NCI-H524 treated with DMSO at 0.1 percent for 48 hours (cell line): ENCODE measurements at regions not wholly inside any gene's neighbourhood (a gene's known extent, or its start where the extent isn't known, plus 50 kb on each side); places are given as distances from the start of the nearest gene placed in this dataset.
"Not testable (repeated sequence)": the region's sequence is repeated elsewhere in the genome, so short reads cannot be mapped to it uniquely, and the experiment has no call there.

Experiments used
- DNase-seq: peaks from one replicate; lab custom pipeline; 2025; lab: John Stamatoyannopoulos, UW

DNA sequence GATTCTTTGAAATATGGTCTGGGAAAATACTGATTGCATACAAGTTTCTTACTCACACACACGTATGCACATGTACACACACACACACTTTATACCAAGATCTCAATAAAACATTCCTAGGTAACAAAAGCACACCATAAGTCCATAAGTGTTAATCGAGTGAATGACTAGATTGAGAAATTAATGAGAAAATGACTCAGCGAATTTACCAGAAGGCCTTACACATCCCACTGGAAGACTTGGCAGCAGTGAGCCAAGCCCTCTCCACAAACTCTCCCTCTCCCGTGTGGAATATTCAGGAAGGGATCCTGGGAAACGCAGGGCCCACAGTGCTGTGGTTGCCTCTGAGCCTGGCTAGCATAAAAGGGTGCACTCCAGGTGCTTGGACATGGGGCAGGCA is 227.2 kb downstream of the LY86 start:
- no peak for DNase-seq

DNA sequence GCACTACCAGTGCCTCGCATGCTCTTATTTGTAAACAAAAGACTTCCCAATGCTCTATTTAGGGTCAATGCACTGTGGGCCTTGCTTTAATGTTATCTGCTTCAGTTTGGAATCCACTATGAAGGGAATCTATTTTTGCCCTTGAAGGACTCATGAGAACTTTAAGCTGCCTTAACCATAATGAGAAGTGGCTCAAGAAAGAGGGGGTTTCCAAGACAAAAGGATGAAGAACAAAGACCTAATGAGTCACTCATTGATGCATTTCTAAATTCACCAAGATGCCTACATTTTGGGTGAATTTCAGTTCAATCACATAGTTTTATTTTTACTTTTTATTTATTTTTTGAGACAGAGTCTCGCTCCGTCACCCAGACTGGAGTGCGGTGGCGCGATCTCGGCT is 228.2 kb downstream of the LY86 start:
- DNase-seq, result no peak

DNA sequence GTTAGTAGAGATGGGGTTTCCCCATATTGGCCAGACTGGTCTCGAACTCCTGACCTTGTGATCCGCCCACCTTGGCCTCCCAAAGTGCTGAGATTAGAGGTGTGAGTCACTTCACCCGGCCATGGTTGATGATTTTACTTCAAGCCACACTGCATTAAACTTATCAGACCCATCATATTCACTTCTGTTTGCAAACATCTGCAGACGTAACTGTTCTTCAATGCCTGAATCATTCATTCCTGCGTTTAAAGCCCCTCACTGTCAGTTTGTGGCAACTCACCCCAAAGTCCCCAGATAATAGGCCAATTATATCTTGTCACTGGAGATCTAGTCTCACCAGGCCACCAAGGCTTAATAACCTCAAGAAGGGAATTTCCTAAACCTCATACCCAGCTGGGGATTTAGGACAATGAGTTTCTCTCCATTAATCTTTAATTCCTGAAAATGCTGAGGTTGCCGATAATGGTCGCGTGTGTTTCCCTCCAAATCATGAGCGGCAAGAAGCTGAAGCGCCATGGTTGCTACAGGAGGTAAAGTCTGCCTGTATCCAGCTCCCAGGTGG is 229.6 kb downstream of the LY86 start:
- DNase-seq, result no peak

GRCh38 chr6:6820641-6821238 is 232.2 kb downstream of the LY86 start:
- DNase-seq, result no peak

DNA sequence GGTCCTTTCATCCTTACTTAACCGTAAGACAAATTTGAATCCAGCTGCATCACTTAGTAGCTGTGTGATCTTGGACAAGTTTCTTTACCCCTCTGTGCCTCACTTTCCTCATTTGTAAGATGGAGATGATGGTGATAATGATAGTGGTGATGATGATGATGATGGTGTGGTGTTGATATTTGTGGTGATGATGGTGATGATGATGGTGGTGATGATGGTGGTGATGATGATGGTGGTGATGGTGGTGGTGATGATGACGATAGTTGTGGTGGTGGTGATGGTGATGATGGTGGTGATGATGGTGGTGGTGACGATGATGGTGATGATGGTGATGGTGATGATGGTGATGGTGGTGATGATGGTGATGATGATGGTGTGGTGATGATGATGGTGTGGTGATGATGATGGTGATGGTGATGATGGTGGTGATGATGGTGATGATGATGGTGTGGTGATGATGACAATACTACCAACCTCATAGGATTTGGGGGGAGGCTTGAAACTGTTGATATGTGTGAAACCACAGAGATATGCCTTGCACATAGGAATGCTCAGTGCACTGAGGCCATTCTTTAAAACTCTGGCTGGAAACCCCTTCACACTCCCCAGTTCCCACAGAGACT is 233.2 kb downstream of the LY86 start:
- no peak for DNase-seq

GRCh38 chr6:6823030-6823429 is 234.5 kb downstream of the LY86 start:
- DNase-seq, result no peak

GRCh38 chr6:6823568-6824224 is 235.2 kb downstream of the LY86 start:
- DNase-seq, result no peak

- no peak for DNase-seq
Observed at GRCh38 chr6:6824381-6824780, 235.9 kb downstream of the LY86 start.

- no peak for DNase-seq
Observed at GRCh38 chr6:6825193-6825784, 236.8 kb downstream of the LY86 start.

DNA sequence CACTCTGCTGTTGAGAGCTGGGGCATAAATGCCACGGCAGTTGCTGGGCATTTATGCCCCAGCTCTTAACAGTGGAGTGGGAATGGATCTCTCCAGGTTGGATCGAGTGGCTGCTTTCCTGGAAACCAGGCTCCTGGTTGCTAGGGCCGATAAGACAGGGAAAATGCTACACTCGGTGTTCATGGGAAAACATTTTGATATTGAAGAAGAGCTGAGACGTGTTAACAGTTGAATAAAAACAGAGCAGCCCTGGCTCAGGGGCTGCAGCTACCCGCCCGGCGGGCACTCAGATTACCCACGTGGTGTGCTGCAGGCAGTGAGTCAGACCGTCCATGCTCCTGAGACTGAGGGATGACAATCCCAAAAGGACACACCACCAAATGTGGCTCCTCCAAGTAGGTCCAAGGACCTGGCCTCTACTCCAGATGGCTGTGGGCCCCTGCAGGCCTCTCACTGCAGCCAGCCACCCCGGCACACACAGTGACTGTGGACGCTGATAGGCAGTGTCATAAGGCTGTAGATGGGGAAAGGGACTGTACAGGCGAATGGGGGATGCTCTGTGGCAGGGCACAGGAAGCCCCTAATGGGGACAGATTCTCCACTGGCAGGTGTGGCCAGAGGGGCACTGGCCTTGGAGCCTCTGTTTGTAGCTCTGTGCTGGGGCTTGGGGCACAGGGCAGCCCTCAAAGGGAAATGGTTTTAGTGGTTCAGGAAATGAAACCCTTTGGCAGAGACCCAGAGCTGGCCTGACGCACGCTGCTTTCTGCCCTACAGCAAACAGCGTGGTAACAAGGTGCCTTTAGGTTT is 237.8 kb downstream of the LY86 start:
- no peak for DNase-seq

GRCh38 chr6:6826961-6827360 is 238.4 kb downstream of the LY86 start:
- DNase-seq, result no peak

DNA sequence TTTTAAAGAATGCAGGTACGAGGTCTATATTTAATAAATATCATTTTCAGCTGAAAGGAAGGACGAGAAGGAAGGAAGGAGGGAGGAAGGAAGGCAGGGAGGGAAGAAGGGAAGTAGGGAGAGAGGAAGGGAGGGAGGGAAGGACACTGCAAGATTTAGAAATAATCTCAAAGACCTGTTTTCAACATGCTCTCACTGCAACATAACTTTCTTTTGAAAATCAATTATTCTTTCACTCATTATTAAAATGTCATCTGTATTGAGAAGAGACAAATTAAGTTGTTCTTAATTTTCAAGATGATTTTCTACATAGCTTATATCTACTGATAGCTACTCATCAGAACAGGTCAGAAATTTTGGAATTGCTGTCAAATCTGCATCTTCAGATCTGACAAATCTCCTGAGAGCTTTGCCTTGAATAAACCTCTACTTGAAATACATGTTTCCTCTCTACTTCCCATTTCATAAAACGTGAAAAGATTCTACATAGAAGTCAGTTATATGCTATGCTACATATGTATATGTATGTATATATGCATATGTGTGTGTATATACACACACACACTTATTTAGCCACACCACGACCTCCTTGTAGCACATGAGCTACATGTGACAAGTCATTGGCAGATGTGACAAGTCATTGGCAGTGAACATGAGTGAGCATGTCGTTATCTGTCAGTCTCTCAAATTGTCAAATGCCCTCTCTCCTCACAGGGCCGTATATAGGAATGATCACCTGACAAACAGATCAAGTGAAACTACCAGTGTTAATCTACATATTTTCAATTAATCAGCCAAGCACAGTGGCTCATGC is 241.6 kb downstream of the LY86 start:
- no peak for DNase-seq

DNA sequence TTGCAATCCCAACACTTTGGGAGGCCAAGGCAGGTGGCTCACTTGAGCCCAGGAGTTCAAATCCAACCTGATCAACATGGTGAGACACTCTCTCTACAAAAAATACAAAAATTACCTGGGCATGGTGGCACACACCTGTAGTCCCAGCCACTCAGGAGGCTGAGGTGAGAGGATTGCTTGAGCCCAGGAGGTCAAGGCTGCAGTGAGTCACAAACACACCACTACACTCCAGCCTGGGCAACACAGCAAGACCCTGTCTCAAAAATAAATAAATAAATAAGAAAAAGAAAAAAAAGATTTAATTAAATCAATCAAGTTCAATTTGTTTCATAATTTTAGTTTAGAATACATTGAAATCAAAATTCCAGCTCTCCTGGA is 242.2 kb downstream of the LY86 start:
- DNase-seq, result not testable (repeated sequence)

DNA sequence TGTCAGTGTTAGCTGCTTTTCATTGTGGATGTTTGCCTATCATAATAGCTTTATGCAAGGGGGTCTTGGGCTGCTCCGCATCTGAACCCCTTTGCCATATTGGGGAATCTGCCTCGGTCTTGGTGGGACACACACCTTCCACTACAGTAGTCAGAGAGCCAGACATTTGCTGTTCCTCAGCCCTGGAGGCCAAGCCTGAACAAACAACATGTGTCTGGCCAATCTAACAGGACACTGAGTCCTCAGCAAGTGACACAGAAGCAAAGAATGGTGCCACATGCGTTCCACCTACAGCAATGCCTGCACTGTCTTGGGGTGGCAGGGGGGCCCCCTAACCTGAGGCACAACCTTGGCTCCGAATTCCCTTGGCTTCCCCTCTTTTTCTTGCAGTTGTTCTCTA is 243.9 kb downstream of the LY86 start:
- no peak for DNase-seq

GRCh38 chr6:6834356-6835222 is 246.1 kb downstream of the LY86 start:
- peak; percentile 50 for DNase-seq

DNA sequence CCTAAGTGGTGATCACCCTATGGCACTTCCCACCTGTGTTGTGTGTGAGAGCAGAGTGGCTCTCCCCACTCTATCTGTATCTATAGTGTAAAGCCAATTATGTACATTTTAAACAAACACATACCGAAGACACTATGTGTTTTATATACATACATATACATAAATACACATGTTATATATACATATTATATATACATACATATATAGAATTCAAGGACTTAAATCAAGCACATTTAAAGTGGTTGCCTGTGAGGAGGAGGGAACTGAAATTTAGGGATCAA is 246.6 kb downstream of the LY86 start:
- no peak for DNase-seq

GRCh38 chr6:6836609-6837406 is 248.3 kb downstream of the LY86 start:
- no peak for DNase-seq

DNA sequence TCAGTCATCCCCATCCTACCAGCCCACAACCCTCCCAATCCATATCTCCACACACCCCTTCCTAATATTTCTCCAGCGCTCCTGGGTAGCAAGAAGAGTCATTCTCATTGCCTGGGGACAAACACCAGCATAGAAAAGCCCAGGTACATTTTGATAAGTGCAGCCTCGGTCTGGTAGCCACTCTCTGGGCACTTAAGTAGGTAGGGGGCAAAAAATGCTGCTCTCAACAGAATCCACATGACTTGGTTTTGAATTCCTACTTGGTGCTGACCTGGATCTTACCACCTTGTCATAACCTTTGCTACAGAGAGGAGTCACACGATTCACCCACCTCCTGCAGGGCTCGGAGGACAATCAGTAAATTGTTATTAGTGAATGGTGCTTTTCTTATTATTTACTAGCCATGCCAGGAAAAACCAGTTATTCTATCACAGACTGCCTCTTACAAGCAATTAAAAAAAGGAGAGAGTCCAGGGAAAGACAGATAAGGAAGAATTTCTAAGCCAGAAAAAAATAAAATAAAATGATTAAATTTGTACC is 249.1 kb downstream of the LY86 start:
- DNase-seq, result no peak

DNA sequence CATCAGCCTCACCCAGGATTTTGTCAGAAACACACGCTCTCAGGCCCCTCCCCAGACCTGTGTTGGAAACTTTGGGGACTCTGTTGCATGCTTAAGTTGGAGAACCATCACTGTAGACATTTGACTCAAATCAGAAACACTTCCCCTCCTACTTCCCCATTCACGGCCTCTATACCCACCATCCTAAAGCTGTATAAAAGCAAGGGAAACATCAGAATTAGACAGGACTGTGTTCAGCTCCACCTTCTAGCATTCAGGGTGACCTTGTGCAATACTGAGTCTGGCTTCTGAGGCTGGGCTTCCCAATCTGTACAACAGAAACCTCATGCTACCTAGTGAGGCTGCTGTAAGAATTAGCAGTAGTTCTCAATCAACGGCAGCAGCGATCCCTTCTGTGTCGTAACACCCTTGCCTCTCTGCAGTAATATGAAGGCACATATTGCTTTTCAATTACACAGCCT is 252.3 kb downstream of the LY86 start:
- no peak for DNase-seq
